NCI-H2029 (cell line): ENCODE measurements at regions not wholly inside any gene's neighbourhood (a gene's known extent, or its start where the extent isn't known, plus 50 kb on each side); places are given as distances from the start of the nearest gene placed in this dataset.

Source experiments
- DNase-seq: peaks from one replicate; lab custom pipeline; 2025; lab: John Stamatoyannopoulos, UW

DNA sequence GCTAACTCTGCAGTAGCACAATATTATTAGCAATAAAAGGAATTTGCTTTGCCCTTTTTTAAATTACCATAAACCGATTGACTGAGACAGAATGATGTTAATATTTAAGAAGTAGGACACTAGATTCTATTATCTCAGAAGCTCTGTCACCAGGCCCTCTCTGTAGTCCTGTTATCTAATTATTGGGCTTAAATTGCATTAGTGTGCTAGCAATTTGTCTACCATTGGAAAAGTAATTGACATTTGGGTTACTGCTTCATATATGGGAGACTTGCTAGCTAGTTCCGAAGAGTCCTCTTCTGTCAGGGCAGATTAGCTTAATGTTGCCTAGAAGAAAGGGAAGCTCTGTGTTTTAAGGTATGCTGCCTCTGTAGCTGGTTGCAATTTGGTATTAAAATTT lies 1107.3 kb upstream of the EEF2KMT start:
- DNase-seq, result no peak

DNA sequence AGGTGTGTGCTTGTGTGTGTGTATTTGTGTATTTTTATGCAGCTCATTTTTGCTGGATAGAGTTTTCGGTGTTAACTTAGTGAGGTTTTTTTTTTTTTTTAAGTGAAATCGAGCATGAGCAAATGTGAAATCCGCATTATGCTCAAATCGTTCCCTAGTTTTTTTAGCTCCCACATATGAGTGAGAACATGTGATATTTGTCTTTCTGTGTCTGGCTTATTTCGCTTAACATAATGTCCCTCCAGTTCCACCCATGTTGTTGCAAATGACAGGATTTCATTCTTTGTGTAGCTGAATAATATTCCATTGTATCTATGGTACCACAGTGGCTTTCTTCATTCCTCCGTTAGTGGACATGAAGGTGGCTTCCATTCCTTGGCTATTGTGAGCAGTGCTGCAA lies 1103.3 kb upstream of the EEF2KMT start:
- no peak for DNase-seq

DNA sequence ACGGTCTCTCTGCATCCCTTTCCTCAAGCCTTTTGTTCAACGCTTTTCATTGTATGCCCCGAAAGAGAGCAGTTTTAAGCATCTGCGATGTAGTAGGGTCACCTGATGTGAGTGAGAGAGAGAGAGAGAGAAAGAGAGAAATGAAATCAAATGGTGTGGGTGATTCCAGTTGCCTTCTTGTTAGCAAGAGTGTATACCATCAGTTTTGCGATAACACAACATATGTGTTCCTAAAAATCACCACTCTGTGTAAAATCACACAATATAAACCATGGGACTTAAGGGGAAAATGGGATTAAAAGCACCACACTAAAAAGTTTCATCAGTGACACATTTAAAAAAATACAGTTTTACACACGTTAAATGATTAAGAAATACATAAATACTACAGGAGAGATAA lies 1102.7 kb upstream of the EEF2KMT start:
- DNase-seq, result no peak

DNA sequence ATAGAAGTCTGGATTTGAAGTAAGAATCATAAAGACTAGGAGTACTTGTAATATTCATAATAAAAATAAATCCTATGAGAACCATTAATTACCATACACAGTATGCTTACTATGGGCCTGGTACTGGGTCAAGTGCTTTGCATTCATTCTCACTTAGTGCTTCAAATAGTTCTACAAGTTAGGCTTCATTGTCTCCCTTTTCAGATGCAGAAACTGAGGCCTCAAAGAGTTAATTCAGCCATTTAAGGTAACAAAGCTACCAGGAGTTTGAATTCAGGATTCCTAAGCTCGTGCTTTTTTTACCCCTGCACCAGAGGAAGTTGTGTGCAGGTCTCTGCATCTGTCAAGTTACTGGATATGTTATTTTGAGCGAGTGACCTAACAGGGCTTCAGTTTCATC lies 1098.4 kb upstream of the EEF2KMT start:
- DNase-seq, result no peak

DNA sequence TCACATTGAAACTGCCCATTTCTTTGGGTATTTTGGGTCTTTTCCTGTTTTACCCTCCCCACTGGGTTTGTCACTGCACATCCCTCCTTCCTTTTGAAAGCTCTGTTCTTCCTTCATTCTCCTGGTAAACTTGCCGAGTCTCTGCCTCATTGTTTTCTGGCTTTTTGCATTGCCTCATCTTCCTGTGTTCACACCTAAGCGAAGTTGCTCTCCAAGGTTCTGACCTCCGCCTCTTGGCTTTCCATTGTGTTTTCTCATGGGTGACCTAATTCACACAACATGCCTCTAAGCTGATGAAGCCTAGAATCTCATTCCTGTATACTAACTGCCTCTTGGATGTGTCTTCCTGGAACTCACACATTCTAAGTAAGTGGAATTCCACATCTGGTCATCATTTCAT lies 1096.1 kb upstream of the EEF2KMT start:
- DNase-seq, result no peak

DNA sequence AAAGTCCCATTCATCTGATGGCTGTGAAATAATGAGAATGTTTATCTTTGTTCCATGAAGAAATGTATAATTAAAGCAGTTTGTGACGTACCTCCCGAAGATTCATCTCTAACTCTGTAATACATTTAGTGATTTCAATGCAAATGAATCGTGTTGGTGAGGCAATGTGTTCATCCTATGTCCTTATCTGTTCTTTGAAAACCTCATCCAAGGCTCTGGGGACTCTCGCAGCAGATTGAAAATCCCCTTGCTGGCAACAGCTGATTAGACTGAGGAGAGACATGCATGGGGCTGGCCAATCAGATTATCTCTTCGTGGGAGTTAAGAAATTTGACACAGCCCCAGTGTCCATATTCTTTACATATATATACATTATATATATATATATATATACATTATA lies 1095.4 kb upstream of the EEF2KMT start:
- DNase-seq, result no peak

DNA sequence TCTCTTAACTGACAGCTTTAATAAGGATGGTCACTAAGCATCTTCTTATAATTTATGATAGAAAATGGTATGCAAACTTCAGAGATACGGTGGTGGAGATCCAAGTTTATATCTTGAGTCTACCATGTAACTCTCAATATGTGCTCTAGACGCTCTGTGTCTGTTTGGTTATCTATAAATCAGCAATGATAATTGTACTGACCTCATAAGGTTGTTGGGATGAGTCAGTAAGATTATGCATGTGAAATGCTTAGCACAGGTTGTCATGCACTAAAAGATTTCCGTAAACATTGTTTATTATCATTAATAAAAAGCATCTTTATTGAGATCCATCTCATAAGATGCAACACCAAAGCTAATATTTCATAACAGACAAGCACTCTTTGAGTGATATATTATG lies 1094.9 kb upstream of the EEF2KMT start:
- DNase-seq, result no peak

DNA sequence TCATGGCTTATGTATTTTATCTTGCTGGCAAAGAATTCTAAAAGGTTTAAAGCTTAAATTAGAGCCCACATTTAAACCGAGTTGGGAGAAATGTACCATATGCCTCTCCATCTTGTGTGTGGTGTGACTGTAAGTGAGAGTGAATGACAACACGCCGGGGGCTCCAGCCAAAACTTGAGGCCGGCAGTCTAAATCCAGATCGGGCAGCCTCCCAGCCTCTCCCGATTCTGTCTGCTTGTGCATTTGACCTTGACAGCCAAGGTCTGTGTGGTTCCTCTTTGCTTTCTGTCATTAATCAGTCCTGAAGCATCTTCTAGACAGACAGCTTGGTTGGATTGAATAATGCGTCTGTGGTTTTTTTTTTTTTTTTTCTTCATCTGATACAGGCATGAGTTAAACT lies 1093.2 kb upstream of the EEF2KMT start:
- DNase-seq, result no peak

DNA sequence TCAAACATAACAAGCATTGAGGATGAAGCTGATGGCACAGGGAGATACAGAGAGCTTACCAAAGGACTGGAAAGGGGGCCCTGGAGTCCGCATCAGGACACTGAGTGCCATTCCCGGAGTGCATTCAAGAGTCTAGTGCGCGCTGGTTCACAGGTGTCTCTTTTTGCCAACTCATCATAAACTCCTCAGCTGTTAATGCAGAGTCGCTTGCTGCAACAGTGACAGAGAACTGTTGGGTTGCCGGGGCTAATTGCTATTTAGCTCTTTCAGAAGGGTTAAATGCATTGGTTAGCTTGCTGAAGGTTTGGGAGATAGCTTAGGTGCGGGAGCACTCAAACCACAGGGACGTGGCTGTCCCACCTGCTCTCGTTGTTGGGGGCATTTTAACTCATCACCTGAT lies 1091.6 kb upstream of the EEF2KMT start:
- DNase-seq, result no peak

DNA sequence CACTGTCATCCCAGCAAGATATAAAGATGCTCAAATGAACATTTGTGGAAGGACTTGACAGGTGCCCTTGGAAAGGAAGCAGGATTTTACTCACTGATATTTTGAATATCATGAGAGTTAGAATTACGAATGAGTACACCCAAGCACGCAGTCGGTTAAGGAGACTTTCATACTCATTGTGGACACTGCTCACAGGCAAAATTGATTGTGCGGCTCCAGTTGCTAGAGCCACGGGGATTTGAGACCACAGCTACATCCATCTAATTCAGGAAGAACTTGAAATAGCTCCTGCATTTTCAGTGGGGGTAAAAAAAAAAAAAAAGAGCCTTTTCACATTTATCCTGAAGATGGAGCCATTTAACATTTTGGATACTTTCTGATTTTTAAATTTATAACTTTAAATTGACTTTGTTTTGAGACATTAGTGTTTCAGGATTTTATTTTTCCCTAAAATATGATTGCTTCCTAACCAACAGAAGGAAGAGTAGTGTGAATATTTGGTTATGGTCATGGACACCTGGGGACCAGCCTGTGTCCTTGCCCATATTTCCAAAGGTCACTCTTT lies 1080.1 kb upstream of the EEF2KMT start:
- DNase-seq, result no peak

DNA sequence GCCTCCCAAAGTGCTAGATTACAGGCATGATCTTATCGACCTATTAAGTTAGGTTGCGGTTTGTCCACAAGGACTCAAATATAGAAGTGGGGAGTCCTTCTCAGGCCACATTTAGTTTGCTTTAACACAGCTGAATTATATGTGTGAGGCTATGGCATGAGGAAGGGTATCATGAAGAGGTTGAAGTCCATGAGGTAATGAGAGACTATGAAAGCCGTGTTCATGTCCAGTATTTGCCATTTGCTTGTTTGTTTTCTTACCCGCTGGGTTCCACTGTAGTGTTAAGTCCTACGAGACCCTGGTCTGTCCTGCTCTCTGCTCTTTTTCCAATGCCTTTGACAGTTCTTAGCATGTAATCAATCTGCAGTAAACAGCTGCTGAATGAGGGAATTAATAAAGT lies 1072.4 kb upstream of the EEF2KMT start:
- no peak for DNase-seq

DNA sequence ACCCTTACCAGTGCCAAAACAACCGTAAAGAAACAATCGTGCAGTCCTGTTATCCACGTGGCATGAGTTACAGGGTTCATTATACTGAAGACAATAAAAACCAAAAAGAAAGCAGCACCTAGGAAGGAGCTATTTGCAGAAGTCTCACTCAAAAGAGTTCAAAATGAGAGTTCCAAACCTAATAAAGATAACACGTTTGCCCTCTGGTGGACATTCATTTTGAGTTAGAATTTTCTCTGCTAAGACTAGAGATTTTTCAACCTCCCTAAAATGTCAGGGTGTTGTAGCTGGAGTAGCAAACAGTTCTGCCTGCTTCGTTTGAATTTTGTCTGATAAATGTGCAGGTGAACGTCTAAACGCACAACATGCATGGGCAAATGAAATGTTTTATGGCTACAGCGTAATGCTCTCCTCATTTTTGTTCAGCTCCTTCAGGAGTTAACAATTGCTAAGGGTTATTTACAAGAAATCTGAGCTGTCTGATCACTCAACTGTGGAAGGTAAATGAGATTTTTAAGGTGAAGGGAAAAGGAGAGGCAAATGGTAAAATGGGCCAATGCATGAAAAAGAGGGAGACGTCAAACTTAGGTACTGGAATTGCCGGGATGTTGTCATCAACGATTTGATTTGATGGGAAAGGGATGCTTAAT lies 1067.9 kb upstream of the EEF2KMT start:
- no peak for DNase-seq

DNA sequence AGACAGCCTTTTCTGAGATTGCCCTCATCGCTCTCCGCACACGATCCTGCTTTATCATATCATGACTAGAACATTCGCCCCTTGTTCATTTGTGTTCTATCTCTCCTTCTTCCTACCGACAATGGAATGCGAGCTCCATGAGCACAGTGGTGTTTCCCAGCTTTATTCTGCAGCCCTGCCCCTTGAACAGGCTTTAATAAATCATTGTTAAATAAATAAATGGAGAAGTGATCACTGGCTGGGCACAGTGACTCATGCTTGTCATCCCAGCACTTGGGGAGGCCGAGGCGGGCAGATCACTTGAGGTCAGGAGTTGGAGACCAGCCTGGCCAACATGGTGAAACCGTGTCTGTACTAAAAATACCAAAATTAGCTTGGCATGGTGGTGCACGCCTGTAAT lies 1063.3 kb upstream of the EEF2KMT start:
- no peak for DNase-seq

DNA sequence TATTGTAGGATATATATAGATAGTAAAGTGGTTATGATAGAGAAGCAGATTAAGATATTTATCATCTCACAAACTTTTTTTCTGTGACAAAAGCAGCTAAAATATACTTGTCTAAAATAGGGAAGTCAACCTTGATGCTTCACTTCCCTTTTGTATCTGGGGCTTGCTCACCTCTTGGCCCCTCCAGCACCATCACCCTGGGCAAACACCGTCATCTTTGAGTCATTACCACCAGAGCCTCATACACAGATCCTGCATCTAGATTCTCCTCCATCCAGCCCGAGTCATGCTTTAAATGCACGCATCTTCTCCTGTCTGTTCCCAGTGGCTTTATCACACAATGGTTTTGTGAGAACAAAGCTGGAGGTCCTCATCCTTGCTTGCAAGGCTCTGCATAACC lies 1062.7 kb upstream of the EEF2KMT start:
- no peak for DNase-seq

DNA sequence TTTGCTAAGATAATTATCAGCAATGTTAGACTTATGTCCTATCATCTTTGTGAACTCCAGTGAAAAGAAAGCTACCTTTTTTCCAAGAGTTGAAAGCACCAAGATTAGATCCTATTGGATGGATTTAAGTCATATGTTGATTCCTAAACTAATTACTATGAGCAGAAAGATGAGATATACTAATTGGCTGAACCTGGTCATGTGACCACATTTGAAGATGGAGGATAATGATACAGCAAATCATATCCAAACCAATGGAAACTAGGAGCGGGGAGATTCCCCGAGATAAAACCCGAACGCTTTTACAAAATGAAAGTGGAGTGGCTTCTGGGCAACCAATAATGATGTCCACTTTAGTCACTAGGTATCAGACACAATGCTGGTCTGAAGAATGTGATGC lies 1060.2 kb upstream of the EEF2KMT start:
- DNase-seq, result no peak

DNA sequence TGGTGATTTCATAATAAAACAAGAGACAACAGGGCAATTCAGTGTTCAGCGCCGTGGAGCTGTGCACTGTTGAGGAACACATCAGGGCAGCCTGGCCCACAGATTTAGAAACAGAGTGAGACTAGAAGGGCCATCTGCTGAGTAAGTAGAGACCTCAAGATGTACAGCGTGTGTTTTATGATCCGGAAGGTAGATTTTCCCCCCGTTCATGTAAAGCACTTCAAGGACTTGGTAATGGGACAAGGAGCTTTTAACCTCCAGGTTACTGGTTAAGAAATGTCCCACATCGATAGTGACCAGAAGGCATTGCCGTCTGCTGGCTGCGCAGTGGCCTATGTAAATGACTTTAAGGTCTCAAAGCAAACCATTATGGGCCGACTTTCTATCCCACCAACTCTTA lies 1057.7 kb upstream of the EEF2KMT start:
- no peak for DNase-seq

DNA sequence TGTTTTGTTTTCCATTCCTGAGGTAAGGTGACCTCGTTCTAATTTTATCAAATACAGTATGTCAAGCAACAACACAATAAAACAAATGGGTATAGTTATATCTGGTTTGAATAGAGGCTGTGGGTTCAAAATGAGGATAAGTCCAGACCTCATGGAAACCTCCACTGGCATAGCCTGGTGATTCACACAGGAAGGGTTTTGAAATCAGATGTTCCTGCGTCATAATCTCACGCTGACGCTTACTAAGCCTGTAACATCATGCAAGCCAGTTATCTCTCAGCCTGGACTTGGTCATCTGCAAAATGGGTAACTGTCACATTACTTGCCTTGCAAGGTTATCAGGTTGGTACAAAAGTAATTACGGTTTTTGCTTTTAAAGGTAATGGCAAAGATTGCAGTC lies 1056.3 kb upstream of the EEF2KMT start:
- no peak for DNase-seq

DNA sequence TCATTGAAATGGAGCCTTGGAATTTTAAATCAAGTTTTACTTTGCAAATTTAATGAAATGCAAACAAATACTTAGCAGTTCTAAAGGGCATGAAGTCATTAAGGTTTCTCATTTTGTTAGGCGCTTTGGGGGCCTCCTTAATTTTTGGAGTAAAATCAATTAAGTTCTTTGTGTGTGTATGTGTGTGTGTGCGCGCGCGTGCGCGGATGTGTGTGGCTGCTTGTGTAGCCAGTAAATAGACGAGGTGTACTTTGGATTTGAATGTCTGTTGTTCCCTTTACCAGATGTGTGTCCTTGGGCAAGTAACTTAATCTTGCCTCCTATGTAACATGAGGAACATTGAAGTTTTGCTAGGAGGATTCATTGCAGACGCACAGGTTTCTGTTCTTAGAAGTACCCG lies 1051.4 kb upstream of the EEF2KMT start:
- DNase-seq, result no peak

DNA sequence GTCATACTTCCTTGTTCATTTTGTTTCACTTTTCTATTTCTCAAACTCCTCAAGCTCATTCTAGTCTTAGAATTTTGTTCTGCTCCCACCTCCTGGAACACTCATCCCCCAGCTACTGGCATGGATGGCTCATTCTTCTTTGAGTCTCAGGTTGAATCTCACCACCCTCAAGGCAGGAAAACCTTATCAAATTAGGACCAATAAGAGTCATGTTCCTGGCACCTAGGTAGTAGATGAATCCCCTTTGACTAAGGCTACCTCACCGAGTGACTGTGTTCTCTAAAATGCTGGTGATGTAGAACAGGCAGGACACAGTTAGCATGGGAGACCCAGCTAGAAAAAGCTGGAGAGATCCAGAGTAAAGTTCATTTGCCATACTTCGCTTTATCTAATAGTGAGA lies 1050.8 kb upstream of the EEF2KMT start:
- DNase-seq, result no peak

DNA sequence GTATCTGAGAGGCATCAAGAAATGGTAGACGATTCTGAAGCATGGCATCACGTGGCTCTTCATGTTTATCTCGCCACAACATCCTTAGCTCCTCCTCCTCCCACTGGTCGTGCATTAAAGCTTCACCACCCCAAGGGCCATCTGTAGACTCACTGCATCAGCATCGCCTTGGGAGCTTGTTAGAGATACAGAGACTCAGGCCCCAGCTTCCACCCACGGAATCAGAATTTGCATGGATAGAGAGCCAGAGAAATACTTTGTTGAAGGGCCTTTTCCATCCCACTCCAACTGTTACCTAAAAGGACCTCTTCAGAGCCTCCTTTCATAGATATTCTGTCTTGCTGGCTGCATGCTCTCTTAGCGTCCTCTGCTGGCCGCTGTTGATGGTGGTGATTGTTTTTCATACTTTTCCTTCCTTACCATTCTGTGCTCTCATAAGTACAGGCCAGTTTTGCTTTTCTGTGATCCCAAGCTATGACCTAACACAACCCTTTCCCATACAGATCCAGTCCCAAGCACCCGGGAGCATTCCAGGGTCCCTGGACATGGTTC lies 1049.4 kb upstream of the EEF2KMT start:
- no peak for DNase-seq

DNA sequence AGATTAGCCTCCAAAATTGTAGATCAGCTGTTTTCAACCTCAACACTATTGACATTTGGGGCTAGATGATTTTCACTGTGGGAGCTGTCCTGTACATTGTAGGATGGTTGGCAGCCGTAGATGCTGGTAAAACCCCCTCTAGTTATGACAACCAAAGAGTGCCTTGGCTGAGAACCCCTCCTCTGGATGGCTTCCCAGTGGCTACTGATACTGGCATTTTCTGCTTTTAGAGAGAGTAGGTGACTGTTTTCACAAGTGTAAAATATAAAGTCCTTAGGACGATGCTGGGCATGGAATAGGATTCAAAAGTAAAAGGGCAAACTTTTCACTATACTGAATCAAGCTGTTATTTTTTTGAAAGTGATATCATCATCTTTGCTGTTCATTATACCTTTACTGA lies 1048.8 kb upstream of the EEF2KMT start:
- DNase-seq, result no peak

DNA sequence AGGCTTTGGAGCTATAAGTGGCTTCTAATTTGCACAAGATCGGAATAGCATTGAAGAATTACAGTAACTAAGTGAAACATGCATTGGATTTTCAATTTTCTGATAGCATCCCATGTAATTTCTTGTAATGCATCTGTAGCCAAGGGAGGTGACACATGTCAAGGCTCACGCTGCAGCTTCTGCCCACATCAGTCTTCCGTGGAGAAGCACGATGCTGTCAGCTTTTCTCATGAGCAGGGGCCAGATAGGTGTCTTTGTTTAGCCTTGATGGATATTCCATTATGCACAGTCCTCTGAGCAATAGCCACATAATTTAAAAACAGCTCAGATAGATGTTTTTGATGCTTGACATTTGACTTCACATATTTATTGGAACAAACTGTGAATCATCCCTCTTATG lies 1046.9 kb upstream of the EEF2KMT start:
- no peak for DNase-seq

DNA sequence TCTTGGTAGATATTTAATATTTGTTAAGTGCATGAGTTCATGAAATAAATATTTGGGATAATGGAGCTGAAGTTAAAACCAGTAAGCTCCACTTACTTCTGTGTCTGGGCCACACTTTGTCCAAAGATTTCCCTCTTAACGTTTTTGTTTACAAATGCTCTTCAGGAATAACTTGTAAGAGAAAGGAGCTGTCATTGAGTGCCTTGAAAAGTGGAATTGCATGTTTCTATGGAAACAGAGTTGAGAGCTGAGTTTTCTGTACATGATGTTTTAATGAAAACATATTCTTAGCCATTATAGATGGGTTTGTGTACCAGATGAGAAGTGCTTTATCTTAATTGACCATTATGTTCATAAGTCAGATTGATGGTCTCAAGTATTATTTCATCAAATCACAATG lies 1045.4 kb upstream of the EEF2KMT start:
- no peak for DNase-seq

DNA sequence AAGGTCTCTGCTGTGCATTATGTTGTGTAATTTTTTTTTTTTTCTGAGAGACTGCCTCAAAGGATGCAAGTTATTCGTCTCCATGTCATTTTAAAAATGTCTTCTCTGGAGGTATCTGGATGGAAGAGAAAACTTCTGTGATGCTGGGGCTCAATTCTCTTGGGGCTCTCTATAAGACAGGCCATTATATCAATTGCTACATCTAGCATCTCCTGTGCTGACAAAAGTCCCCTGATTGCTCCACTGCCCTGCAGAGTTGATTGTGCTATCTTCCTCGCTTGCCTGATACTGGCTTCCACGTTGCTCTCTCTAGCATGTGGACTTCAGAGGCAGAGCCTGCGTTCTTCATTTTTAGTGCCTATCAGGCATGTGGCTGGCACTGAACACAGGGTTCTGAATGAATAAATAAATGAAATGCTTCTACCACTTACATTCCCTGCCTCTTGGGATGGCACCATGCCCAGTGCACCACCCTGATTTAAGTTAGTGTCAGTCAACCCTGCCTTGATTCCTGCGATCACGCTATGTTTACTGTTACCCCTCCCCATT lies 1035.5 kb upstream of the EEF2KMT start:
- no peak for DNase-seq
